DOHH2 (cell line): ENCODE measurements at regions not wholly inside any gene's neighbourhood (a gene's known extent, or its start where the extent isn't known, plus 50 kb on each side); places are given as distances from the start of the nearest gene placed in this dataset.

Experiments
- H3F3A ChIP-seq: fragments of 200-600 bp; sonication (generic), shearing (Covaris generic); 2 replicates; pipeline ENCODE4 v1.6.0; 2016; ENCODE audit warnings: antibody characterized with exemption, mild to moderate bottlenecking; ENCODE audit not compliant: control insufficient read depth, insufficient read depth
- H3K27ac ChIP-seq: fragments of 200-600 bp; sonication (generic); 2 replicates; pipeline ENCODE4 v1.5.1; 2014; ENCODE audit warnings: low read depth, mild to moderate bottlenecking, low read length, moderate library complexity
- H3K27me3 ChIP-seq: fragments of 200-600 bp; sonication (generic); 2 replicates; pipeline ENCODE4 v1.6.1; 2014; ENCODE audit warnings: mild to moderate bottlenecking, low read length, mixed read lengths; ENCODE audit not compliant: control insufficient read depth
- H3K36me3 ChIP-seq: fragments of 200-600 bp; sonication (generic); 2 replicates; pipeline ENCODE4 v1.6.1; 2014; ENCODE audit warnings: mild to moderate bottlenecking, low read length, moderate library complexity, mixed read lengths; ENCODE audit not compliant: control insufficient read depth
- H3K4me1 ChIP-seq: fragments of 200-600 bp; sonication (generic); 2 replicates; pipeline ENCODE4 v1.6.1; 2014; ENCODE audit warnings: mild to moderate bottlenecking, low read length, mixed read lengths; ENCODE audit not compliant: control insufficient read depth
- H3K4me2 ChIP-seq: fragments of 200-600 bp; sonication (generic); 2 replicates; pipeline ENCODE4 v1.6.0; 2014; ENCODE audit warnings: mild to moderate bottlenecking, low read length, moderate library complexity
- H3K4me3 ChIP-seq: fragments of 200-600 bp; sonication (generic); 2 replicates; pipeline ENCODE4 v1.5.1; 2014; ENCODE audit warnings: mild to moderate bottlenecking, low read length, mixed read lengths
- H3K79me2 ChIP-seq: fragments of 200-600 bp; sonication (generic); 2 replicates; pipeline ENCODE4 v1.6.1; 2014; ENCODE audit warnings: mild to moderate bottlenecking, low read length, mixed read lengths; ENCODE audit not compliant: control insufficient read depth
- H3K9me2 ChIP-seq: fragments of 200-600 bp; sonication (generic); replicated peaks from 2 replicates; pipeline ENCODE4 v1.6.1; 2014; ENCODE audit warnings: mild to moderate bottlenecking, low read length, mixed read lengths; ENCODE audit not compliant: control insufficient read depth
- H3K9me3 ChIP-seq: fragments of 200-600 bp; sonication (generic); 2 replicates; pipeline ENCODE4 v1.6.1; 2014; ENCODE audit warnings: antibody characterized with exemption, low read length, mixed read lengths; ENCODE audit not compliant: control insufficient read depth, insufficient read depth
- H4K20me1 ChIP-seq: fragments of 200-600 bp; sonication (generic); 2 replicates; pipeline ENCODE4 v1.6.0; 2014; ENCODE audit warnings: low read depth, mild to moderate bottlenecking, antibody characterized with exemption, low read length, moderate library complexity; ENCODE audit not compliant: control insufficient read depth, insufficient read depth
- CTCF ChIP-seq: fragments of 200-600 bp; sonication (generic); IDR thresholded peaks from one replicate; pipeline ENCODE4 v1.5.1; 2014; ENCODE audit warnings: antibody characterized with exemption, mild to moderate bottlenecking, low read depth, low read length; ENCODE audit not compliant: poor library complexity, severe bottlenecking
- EZH2phosphoT487 ChIP-seq: fragments of 200-600 bp; sonication (generic); IDR thresholded peaks from 2 replicates; pipeline ENCODE4 v1.6.1; 2017; ENCODE audit warnings: borderline replicate concordance, mild to moderate bottlenecking, antibody characterized with exemption, low read length, moderate library complexity, mixed read lengths

GRCh38 chr11:109040303-109040702 lies 375.4 kb downstream of the DDX10 start:
- Histone ChIP-seq H3K79me2 (no peaks in the 10 kb centered on the region), H3K4me1 (no peaks in the 10 kb centered on the region), H3F3A (no peaks in the 10 kb centered on the region), H3K4me2 (no peak overlapping the region), H3K4me3 (no peak overlapping the region), H3K27me3 (no peaks in the 10 kb centered on the region), H3K27ac (no peak overlapping the region), H3K9me2 (no peaks in the 10 kb centered on the region; the same call in 1 of the 2 replicates), H4K20me1 (no peaks in the 10 kb centered on the region), H3K9me3 (no peaks in the 10 kb centered on the region), H3K36me3 (no peaks in the 10 kb centered on the region)
- TF ChIP-seq CTCF (peak; percentile 9), EZH2phosphoT487 (no peak)

GRCh38 chr11:109041876-109042275 lies 377.0 kb downstream of the DDX10 start:
- Histone ChIP-seq H3K27ac (no peak overlapping the region), H3K4me1 (no peaks in the 10 kb centered on the region), H3K4me3 (no peak overlapping the region), H3K9me3 (no peaks in the 10 kb centered on the region), H3K27me3 (no peaks in the 10 kb centered on the region), H3K36me3 (no peaks in the 10 kb centered on the region), H3K79me2 (no peaks in the 10 kb centered on the region), H4K20me1 (no peaks in the 10 kb centered on the region), H3K9me2 (no peaks in the 10 kb centered on the region; the same call in 1 of the 2 replicates), H3K4me2 (no peak overlapping the region), H3F3A (no peaks in the 10 kb centered on the region)
- TF ChIP-seq CTCF, result no peak
- TF ChIP-seq EZH2phosphoT487, result no peak

GRCh38 chr11:109043315-109043714 lies 378.4 kb downstream of the DDX10 start:
- Histone ChIP-seq H3K4me3 (no peak overlapping the region), H3K79me2 (no peaks in the 10 kb centered on the region), H3K27me3 (no peaks in the 10 kb centered on the region), H3K9me3 (no peaks in the 10 kb centered on the region), H3K4me2 (no peak overlapping the region), H3K4me1 (no peaks in the 10 kb centered on the region), H3K9me2 (no peaks in the 10 kb centered on the region; the same call in 1 of the 2 replicates), H3K27ac (no peak overlapping the region), H4K20me1 (no peaks in the 10 kb centered on the region), H3F3A (no peaks in the 10 kb centered on the region), H3K36me3 (no peaks in the 10 kb centered on the region)
- no peak for TF ChIP-seq EZH2phosphoT487
- no peak for TF ChIP-seq CTCF
